KMS-11 (cell line): ENCODE measurements at regions not wholly inside any gene's neighbourhood (a gene's known extent, or its start where the extent isn't known, plus 50 kb on each side); places are given as distances from the start of the nearest gene placed in this dataset.

Source experiments
- H2AFZ ChIP-seq: fragments of 200-600 bp; sonication (generic); 2 replicates; pipeline ENCODE4 v1.6.1; 2016; ENCODE audit warnings: antibody characterized with exemption, mixed run types, low read depth
- H3K27ac ChIP-seq: fragments of 200-600 bp; sonication (generic); 2 replicates; pipeline ENCODE4 v1.6.1; 2016; ENCODE audit warnings: mild to moderate bottlenecking, mixed run types
- H3K27me3 ChIP-seq: fragments of 200-600 bp; sonication (generic); 2 replicates; pipeline ENCODE4 v1.6.1; 2017; ENCODE audit warnings: mild to moderate bottlenecking, low read depth, mixed run types, moderate library complexity; ENCODE audit not compliant: insufficient read depth
- H3K36me3 ChIP-seq: fragments of 200-600 bp; sonication (generic); 2 replicates; pipeline ENCODE4 v1.6.1; 2017; ENCODE audit warnings: mild to moderate bottlenecking, mixed run types; ENCODE audit not compliant: insufficient read depth
- H3K4me1 ChIP-seq: fragments of 200-600 bp; sonication (generic); 2 replicates; pipeline ENCODE4 v1.6.1; 2016; ENCODE audit warnings: mild to moderate bottlenecking, low read depth, mixed run types; ENCODE audit not compliant: poor library complexity, severe bottlenecking
- H3K4me2 ChIP-seq: fragments of 200-600 bp; sonication (generic); 2 replicates; pipeline ENCODE4 v1.7.0; 2016; ENCODE audit warnings: mild to moderate bottlenecking, mixed run types
- H3K4me3 ChIP-seq: fragments of 200-600 bp; sonication (generic); IDR thresholded peaks from 2 replicates; pipeline ENCODE4 v1.6.1; 2017; ENCODE audit warnings: low read depth, low read length, mixed read lengths; ENCODE audit not compliant: insufficient read depth
- H3K79me2 ChIP-seq: fragments of 200-600 bp; sonication (generic); 2 replicates; pipeline ENCODE4 v1.6.1; 2016; ENCODE audit warnings: low read depth, mixed run types; ENCODE audit not compliant: insufficient read depth
- H3K9ac ChIP-seq: fragments of 200-600 bp; sonication (generic); 2 replicates; pipeline ENCODE4 v1.6.1; 2016; ENCODE audit warnings: mild to moderate bottlenecking, mixed run types
- H4K20me1 ChIP-seq: fragments of 200-600 bp; sonication (generic); 2 replicates; pipeline ENCODE4 v1.6.1; 2016; ENCODE audit warnings: mild to moderate bottlenecking, mixed run types; ENCODE audit not compliant: insufficient read depth
- TF ChIP-seq, protein P1 (sequence below): fragments of 200-600 bp; sonication (generic); conservative IDR thresholded peaks from 2 replicates; pipeline ENCODE4 v1.6.1; 2017; ENCODE audit warnings: low read depth, mild to moderate bottlenecking, antibody characterized with exemption, low read length, moderate library complexity, mixed read lengths

DNA sequence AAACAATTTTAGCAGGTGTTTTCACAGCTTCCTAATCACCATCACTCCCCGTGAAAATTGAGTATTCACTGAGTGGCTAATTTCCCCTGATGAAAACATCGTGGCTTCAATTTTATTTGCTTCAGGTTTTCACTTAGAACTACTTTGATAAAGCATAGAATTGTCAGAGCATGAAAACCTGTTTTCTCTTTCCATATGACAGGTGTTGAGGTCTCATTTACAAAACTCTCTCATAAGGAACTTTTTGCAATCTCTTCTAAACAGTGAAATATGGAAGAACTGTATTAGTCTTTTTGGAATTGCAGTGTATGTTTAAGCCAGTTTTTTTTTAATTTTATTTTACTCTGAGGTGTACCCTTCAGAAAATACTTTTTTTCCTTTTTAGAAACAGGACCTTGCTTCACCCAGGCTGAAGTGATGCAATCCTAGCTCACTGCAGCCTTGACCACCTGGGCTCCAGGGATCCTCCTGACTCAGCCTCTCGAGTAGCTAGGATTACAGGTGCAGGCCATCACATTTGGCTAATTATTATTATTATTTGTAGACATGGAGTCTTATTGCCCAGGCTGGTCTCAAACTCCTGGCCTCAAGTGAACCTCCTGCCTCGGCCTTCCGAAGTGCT is 111.2 kb upstream of the RAPGEF2 start:
- Histone ChIP-seq H3K27me3 (no peaks in the 10 kb centered on the region), H3K9ac (no peak overlapping the region), H3K36me3 (no peaks in the 10 kb centered on the region), H4K20me1 (no peaks in the 10 kb centered on the region), H2AFZ (no peak overlapping the region), H3K27ac (no peak overlapping the region), H3K79me2 (no peaks in the 10 kb centered on the region), H3K4me1 (no peaks in the 10 kb centered on the region), H3K4me2 (no peak overlapping the region), H3K4me3 (no peak overlapping the region)
- TF ChIP-seq, protein P1, sequence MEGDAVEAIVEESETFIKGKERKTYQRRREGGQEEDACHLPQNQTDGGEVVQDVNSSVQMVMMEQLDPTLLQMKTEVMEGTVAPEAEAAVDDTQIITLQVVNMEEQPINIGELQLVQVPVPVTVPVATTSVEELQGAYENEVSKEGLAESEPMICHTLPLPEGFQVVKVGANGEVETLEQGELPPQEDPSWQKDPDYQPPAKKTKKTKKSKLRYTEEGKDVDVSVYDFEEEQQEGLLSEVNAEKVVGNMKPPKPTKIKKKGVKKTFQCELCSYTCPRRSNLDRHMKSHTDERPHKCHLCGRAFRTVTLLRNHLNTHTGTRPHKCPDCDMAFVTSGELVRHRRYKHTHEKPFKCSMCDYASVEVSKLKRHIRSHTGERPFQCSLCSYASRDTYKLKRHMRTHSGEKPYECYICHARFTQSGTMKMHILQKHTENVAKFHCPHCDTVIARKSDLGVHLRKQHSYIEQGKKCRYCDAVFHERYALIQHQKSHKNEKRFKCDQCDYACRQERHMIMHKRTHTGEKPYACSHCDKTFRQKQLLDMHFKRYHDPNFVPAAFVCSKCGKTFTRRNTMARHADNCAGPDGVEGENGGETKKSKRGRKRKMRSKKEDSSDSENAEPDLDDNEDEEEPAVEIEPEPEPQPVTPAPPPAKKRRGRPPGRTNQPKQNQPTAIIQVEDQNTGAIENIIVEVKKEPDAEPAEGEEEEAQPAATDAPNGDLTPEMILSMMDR: no peak

DNA sequence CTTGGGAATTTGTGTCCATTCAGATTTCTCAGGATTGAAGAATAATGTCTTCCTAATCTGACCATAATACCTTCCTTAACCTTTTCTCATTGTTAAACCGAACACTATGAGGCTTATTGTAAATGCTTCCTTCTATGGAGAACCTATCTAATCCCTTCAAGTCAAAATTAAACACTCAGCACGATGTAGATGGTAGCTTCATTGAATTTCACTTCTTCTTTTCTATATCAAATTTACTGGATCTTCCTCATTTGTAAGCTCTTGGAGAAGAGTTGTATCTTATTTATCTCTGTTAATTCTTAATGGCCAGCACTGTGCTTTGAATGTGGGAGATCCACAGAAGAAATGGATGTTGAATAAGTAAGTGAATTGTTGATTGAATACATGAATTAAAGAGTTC is 109.0 kb upstream of the RAPGEF2 start:
- Histone ChIP-seq H3K4me3 (no peak overlapping the region), H3K36me3 (no peaks in the 10 kb centered on the region), H3K27me3 (no peaks in the 10 kb centered on the region), H2AFZ (no peak overlapping the region), H3K79me2 (no peaks in the 10 kb centered on the region), H4K20me1 (no peaks in the 10 kb centered on the region), H3K4me1 (no peaks in the 10 kb centered on the region), H3K9ac (no peak overlapping the region), H3K4me2 (no peak overlapping the region), H3K27ac (no peak overlapping the region)
- TF ChIP-seq, protein P1: no peak

DNA sequence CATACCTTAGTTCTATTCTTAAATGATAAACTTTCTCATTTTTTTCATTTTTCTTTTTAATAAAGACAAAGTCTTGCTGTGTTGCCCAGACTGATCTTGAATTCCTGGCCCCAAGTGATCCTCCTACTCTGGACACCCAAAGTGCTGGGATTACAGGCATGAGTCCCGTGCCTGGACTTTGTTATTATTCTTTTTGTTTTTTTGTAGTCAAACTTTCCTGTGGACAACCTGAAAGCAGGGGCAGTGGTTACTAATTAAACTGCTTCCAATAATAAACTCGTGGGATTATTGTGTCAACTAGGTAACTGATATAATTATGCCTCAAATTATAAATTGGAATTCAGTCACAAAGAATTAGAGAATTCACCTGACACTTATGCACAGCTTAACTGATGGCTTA is 107.8 kb upstream of the RAPGEF2 start:
- Histone ChIP-seq H4K20me1 (no peaks in the 10 kb centered on the region), H3K4me3 (no peak overlapping the region), H3K79me2 (no peaks in the 10 kb centered on the region), H3K9ac (no peak overlapping the region), H3K27me3 (no peaks in the 10 kb centered on the region), H3K4me2 (no peak overlapping the region), H3K4me1 (no peaks in the 10 kb centered on the region), H3K27ac (no peak overlapping the region), H2AFZ (no peak overlapping the region), H3K36me3 (no peaks in the 10 kb centered on the region)
- TF ChIP-seq, protein P1: no peak

DNA sequence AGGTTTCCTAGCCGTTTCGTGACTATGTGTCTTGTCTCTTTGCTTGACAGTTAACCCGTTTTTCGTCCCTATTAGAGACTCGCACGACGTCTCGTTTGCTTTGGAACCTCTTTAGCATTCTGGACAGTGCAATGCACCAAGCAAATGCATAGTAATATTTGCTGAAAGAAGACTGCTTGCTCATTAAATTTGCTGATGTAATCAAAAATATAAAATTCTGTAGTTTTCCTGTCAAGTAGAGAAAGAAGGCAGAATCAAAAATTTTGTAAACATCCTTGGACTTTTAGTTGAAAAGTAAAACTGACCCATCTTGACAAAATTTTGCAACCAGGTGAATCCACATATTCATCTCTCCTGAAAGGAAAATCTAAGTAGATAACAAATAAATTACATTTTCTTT is 106.9 kb upstream of the RAPGEF2 start:
- H3K9ac ChIP-seq: no peak overlapping the region
- TF ChIP-seq, protein P1: no peak

More for the DNA sequence above, 106.9 kb upstream of the RAPGEF2 start:
- Histone ChIP-seq H3K79me2 (no peaks in the 10 kb centered on the region), H3K27ac (no peak overlapping the region), H3K27me3 (no peaks in the 10 kb centered on the region), H4K20me1 (no peaks in the 10 kb centered on the region), H3K4me3 (no peak overlapping the region), H2AFZ (no peak overlapping the region), H3K36me3 (no peaks in the 10 kb centered on the region), H3K4me1 (no peaks in the 10 kb centered on the region), H3K4me2 (no peak overlapping the region)
